Loucy (cell line): ENCODE measurements at regions not wholly inside any gene's neighbourhood (a gene's known extent, or its start where the extent isn't known, plus 50 kb on each side); places are given as distances from the start of the nearest gene placed in this dataset.
"Not testable (repeated sequence)": the region's sequence is repeated elsewhere in the genome, so short reads cannot be mapped to it uniquely, and the experiment has no call there.

Experiments used
- CTCF ChIP-seq: fragments of 200-600 bp; sonication (generic); conservative IDR thresholded peaks from 2 replicates; pipeline ENCODE4 v1.5.1; 2014; ENCODE audit warnings: mild to moderate bottlenecking, antibody characterized with exemption, low read length
- EZH2phosphoT487 ChIP-seq: fragments of 200-600 bp; IDR thresholded peaks from 2 replicates; pipeline ENCODE4 v1.6.1; 2018; ENCODE audit warnings: antibody characterized with exemption, mild to moderate bottlenecking, moderate library complexity, borderline replicate concordance

GRCh38 chr10:20531241-20531883 lies 365.7 kb downstream of the NEBL start:
- TF ChIP-seq CTCF, EZH2phosphoT487: not testable (repeated sequence)
